Dedifferentiated amniotic fluid mesenchymal stem cell (primary cell): ENCODE measurements at regions not wholly inside any gene's neighbourhood (a gene's known extent, or its start where the extent isn't known, plus 50 kb on each side); places are given as distances from the start of the nearest gene placed in this dataset.
"Not testable (repeated sequence)": the region's sequence is repeated elsewhere in the genome, so short reads cannot be mapped to it uniquely, and the experiment has no call there.

Source experiments
- DNase-seq: peaks from one replicate; pipeline ENCODE4 v3.0.0-alpha.2; 2016; ENCODE audit errors: extremely low spot score

GRCh38 chr6:119728220-119728750 is 378.7 kb upstream of the MAN1A1 start:
- DNase-seq: no peak

GRCh38 chr6:119727504-119728219 is 378.1 kb upstream of the MAN1A1 start:
- no peak for DNase-seq

DNA sequence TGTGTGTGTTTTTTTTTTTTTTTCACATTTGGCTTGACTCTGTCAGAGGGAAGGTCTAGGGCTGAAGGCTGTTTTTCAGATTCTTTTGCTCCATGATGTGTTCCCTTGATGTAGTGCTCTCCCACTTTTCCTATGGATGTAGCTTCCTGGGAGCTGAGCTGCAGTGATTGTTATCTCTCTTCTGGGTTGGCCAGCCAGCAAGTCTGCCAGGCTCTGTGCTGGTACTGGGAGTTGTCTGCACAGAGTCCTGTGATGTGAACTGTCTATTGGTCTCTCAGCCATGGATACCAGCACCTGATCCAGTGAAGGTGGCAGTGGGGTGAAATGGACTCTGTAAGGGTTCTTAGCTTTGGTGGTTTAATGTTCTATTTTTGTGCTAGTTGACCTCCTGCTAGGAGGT is 377.4 kb upstream of the MAN1A1 start:
- DNase-seq: not testable (repeated sequence)

- no peak for DNase-seq
Observed at GRCh38 chr6:119726086-119726485, 376.5 kb upstream of the MAN1A1 start.

DNA sequence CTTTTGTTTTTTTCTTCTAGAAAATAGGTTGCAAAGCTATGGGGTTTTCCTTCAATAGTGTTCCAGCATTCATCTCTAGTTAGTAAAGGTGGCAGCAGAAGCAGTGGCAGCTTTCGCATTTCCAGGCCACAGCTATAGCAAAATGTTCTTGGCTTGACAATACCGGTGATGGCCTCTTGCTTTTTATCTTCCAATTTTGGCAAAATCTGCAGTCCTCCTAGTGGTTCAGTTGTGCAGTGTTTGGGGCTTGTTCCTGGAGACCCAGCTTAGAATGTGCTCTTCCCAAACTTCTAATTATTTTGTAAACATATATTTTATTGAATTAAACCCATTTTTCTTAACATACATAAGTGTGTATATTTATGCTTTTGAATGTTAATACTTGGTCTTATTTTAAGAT is 370.6 kb upstream of the MAN1A1 start:
- DNase-seq: no peak

DNA sequence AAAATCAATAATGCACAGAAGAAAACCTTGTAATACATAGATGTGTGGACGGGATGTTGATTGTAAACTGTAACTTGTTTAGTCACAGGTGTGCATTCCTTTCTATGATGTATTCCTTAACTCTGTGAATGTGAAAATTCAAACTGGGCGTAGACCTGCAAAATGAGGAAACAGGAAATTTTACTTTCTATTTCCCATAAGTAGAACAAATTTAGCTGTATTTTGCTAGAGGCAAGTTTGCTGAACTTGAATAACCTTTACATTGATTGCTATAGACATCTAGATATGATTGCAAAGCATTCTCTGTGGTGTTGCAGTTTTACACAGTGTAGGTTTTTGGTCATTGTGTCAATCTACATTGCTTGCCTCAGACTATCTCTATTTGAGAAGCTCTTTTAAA is 368.4 kb upstream of the MAN1A1 start:
- DNase-seq: no peak

DNA sequence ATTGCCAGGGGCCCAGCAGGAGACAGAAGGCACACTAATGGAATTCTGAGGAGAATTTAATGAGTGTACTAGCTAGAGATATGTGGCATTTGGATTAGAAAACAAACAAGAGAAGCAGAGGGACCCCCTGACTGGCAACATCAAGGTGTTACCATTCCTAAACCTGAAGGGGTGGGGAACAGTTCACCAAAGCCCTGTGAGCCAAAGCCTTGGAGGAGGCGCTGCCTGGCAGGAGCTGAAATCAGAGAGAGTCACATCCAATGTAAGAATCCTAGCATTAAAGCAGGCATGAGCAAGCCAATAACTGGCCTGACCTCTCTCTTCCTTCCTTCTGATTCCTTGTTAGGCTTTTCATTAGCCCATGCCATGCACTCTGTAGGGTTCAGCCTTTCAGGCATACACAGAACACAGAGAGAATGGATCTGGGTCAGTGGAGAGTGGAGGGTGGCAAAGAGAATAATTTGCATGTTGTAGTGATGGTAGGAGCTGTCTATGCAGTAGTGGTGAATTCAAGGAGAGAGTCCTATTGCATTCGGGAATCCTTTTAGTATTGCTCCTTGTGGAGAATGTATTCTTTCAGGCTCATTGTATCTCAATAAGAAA is 367.2 kb upstream of the MAN1A1 start:
- no peak for DNase-seq

DNA sequence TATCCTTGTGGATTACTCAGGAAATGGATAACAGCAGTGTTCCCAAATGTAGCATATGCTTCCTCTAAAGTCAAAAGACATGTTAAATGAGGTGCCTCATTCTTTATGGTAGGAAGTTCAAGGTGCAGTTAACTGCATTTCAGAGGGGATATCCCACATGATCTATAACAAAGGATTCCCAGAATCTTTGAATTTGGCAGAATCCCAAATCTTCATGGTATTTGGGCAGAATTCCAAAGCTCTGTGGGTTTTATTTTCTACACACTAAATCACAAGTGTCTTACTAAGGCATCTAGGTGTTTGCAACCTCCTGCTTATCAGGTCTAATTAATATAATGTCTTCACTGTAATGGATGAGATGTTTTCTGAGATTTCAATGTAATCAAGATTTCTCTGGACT is 364.3 kb upstream of the MAN1A1 start:
- DNase-seq: no peak

DNA sequence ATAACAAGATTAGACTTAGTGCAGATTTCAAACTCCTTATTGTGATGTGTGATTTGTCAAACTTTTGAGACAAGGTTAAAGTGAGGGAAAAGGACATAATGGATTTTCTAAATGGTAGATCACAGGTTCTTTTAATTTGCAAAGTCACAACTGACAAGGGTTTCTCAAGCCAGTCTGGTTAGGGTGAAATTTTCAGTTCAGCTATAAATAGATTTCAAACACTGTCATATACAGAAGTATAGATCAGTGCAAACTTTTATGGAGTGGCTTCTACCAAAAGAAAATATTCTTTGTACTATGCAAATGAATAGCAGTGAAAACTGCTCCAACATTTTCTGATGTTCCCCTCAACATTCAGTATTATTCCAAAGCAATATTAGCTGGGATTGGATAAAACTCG is 337.1 kb upstream of the MAN1A1 start:
- DNase-seq: no peak

GRCh38 chr6:119686240-119686639 is 336.7 kb upstream of the MAN1A1 start:
- no peak for DNase-seq

DNA sequence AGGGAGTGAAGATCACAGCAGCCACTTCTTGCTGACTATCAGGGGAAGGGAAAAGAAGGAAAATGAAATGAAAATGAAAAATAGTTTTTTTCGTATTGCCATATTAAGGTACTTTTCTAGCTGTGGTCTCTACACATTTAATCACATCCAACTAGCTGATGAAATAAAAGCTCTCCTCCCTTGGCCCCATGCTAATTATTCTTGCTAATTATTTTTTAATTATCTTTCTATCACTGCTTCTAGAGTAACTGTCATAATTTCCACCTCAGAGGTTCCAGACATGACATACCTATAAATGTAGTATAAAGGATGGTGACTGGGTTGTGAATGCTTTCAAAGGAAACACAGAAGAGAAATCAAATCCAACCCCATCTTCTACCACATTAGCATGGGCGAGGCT is 334.1 kb upstream of the MAN1A1 start:
- no peak for DNase-seq

- DNase-seq: no peak
Observed at GRCh38 chr6:119683031-119683430, 333.5 kb upstream of the MAN1A1 start.

DNA sequence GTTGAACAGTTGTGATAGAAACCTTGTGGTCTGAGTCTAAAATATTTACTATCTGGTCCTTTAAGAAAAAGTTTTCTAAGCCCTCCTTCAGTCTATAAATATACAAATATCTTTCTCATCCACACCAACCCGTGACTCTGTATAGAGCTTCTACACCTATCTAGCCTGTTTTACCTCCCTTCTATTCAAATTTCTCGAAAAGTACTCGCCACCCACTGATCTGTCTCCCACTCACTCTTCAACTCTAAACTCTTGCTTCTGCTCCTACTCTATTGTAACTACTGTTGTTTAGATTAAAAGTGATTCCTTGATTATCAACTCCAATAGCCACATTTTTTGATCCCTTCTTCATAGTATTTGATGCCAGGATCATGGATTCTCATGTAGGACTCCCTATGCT is 329.4 kb upstream of the MAN1A1 start:
- DNase-seq: no peak

GRCh38 chr6:119677384-119677783 is 327.8 kb upstream of the MAN1A1 start:
- no peak for DNase-seq

DNA sequence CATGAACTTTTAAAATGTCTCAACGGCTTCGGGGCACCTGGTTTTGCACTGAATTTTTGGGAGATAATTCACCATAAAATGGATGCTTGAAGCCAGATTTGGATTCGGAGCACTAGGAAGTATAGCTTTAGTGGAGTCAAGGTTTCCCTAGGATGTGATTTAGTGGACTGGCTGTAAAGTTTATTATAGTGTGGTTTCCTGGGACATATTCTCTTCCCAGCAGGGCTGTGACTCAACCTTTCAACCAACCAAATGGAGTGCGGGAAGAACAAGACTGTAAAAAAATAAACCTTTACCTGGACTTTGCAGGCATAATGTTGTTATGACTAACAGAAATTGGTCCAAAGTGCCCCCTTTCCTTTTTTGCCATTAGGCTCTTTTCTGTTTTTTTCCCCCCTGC is 327.4 kb upstream of the MAN1A1 start:
- no peak for DNase-seq

DNA sequence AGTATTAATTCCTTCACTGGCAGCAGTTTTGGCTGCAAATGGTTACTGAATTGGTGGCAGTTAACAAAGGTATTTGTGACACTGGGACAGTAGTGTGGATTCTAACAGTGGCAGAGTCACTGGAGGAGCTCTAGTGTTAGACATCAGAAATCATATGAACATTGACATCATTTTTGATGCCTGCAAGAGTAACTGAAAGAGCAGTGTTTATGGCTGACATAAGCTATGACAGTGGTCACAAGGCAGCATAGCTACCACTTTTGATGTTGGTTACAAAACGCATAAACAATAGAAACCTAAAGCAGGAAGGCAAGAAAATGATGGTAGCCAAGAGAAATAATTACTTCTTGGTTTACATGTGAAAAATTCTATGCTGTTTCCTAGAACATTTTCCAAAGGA is 326.7 kb upstream of the MAN1A1 start:
- no peak for DNase-seq

GRCh38 chr6:119673741-119674140 is 324.2 kb upstream of the MAN1A1 start:
- no peak for DNase-seq

- no peak for DNase-seq
Observed at GRCh38 chr6:119672725-119673124, 323.2 kb upstream of the MAN1A1 start.

DNA sequence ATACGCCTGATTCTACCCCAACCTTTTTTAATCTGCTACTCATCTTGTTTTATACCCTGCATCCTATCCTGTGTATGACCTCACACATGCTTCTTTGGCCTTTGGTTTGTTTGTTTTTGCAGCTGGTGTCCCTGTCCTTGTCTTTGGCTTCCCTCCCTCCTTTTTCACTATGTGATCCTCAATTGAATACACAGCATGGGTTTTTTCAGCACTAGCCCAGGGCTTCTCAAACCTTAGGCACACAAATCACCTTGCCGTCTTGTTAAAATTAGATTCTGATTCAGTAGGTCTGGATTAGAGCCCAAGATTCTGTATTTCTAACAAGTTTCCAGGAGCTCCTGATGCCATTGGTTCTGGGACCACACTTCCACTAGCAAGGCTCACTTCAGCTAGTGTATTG is 321.5 kb upstream of the MAN1A1 start:
- DNase-seq: no peak

GRCh38 chr6:119669221-119669620 is 319.7 kb upstream of the MAN1A1 start:
- DNase-seq: no peak

- DNase-seq: not testable (repeated sequence)
Observed at GRCh38 chr6:119665432-119665831, 315.9 kb upstream of the MAN1A1 start.

DNA sequence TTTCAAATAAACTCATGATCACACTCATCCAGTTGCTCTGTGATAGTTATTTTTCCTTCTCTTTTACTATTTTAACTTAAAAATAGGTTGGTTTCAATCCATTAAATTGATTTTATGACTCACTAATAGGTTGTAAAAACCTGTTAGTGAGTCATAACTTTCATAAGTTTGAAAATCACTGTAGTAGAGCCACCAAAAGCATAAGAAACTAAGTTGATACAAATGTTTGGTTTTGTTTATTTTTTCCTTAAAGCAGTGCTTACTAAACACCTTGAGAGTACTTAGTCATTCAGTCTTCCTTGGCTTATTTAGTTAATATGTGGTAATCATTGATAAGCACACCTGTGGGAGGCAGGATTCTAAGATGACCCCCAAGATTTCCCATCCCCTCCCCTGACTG is 312.1 kb upstream of the MAN1A1 start:
- no peak for DNase-seq

GRCh38 chr6:119661078-119661477 is 311.5 kb upstream of the MAN1A1 start:
- DNase-seq: no peak

GRCh38 chr6:119658917-119659316 is 309.4 kb upstream of the MAN1A1 start:
- DNase-seq: no peak
